EL (cell line): ENCODE measurements at regions not wholly inside any gene's neighbourhood (a gene's known extent, or its start where the extent isn't known, plus 50 kb on each side); places are given as distances from the start of the nearest gene placed in this dataset.

Source experiments
- DNase-seq: peaks from one replicate; pipeline ENCODE4 v3.0.0-alpha.2; 2016

GRCh38 chr10:60663850-60664249 lies 114.4 kb upstream of the CDK1 start:
- DNase-seq: no peak

- DNase-seq: peak; percentile 44
Measured at GRCh38 chr10:60662917-60663614, 115.2 kb upstream of the CDK1 start.

- DNase-seq: peak; percentile 81
Measured at GRCh38 chr10:60661637-60662036, 116.6 kb upstream of the CDK1 start.

GRCh38 chr10:60660625-60661024 lies 117.7 kb upstream of the CDK1 start:
- no peak for DNase-seq

- peak; percentile 29 for DNase-seq
Measured at GRCh38 chr10:60654813-60655464, 123.3 kb upstream of the CDK1 start.

GRCh38 chr10:60652628-60653027 lies 125.7 kb upstream of the CDK1 start:
- DNase-seq: no peak

GRCh38 chr10:60650378-60650800 lies 127.9 kb upstream of the CDK1 start:
- no peak for DNase-seq

- no peak for DNase-seq
Measured at GRCh38 chr10:60649485-60650377, 128.5 kb upstream of the CDK1 start.

- no peak for DNase-seq
Measured at GRCh38 chr10:60648761-60649160, 129.5 kb upstream of the CDK1 start.

GRCh38 chr10:60646966-60647796 lies 131.1 kb upstream of the CDK1 start:
- peak; percentile 60 for DNase-seq

GRCh38 chr10:60645980-60646379 lies 132.3 kb upstream of the CDK1 start:
- DNase-seq: no peak

GRCh38 chr10:60644436-60645130 lies 133.7 kb upstream of the CDK1 start:
- DNase-seq: no peak

GRCh38 chr10:60643874-60644273 lies 134.4 kb upstream of the CDK1 start:
- DNase-seq: no peak

- DNase-seq: no peak
Measured at GRCh38 chr10:60629332-60629731, 148.9 kb upstream of the CDK1 start.

- DNase-seq: no peak
Measured at GRCh38 chr10:60627778-60628748, 150.2 kb upstream of the CDK1 start.

- DNase-seq: no peak
Measured at GRCh38 chr10:60626037-60626436, 152.2 kb upstream of the CDK1 start.

GRCh38 chr10:60623627-60624026 lies 154.7 kb upstream of the CDK1 start:
- no peak for DNase-seq

GRCh38 chr10:60621018-60621417 lies 157.3 kb upstream of the CDK1 start:
- no peak for DNase-seq

GRCh38 chr10:60618861-60619260 lies 159.4 kb upstream of the CDK1 start:
- DNase-seq: no peak

- DNase-seq: no peak
Measured at GRCh38 chr10:60615541-60615940, 162.7 kb upstream of the CDK1 start.

GRCh38 chr10:60614363-60614762 lies 163.9 kb upstream of the CDK1 start:
- no peak for DNase-seq
